ENCODE measurements at regions not wholly inside any gene's neighbourhood (a gene's known extent, or its start where the extent isn't known, plus 50 kb on each side); places are given as distances from the start of the nearest gene placed in this dataset.
"Not testable (repeated sequence)": the region's sequence is repeated elsewhere in the genome, so short reads cannot be mapped to it uniquely, and the experiment has no call there.

GRCh38 chr10:109046427-109046826, 876.9 kb downstream of the XPNPEP1 start:
- H3K9ac ChIP-seq (replicated peaks in 1 of 4; ENCODE audit: extremely low read depth in 1 of 4, low read depth in 3 of 4, low read length in 3 of 4); H3K23me2 ChIP-seq (ENCODE audit: low read depth, low read length); H2BK15ac ChIP-seq (ENCODE audit: low read length); H3K18ac ChIP-seq (ENCODE audit: extremely low read depth, low read length); DNase-seq (ENCODE audit: low read depth in 1 of 2, low spot score in 2 of 2); H4K5ac ChIP-seq (ENCODE audit: insufficient read length, low read depth, low read length); H3K14ac ChIP-seq (ENCODE audit: insufficient read length); H4K8ac ChIP-seq (ENCODE audit: extremely low read depth, insufficient read depth, low read length); H2BK120ac ChIP-seq (replicated peaks; ENCODE audit: low read depth, low read length); H3K23ac ChIP-seq (ENCODE audit: insufficient read length); H3K79me1 ChIP-seq (ENCODE audit: low read depth, low read length); H3K27me3 ChIP-seq (replicated peaks in 1 of 4; ENCODE audit: control insufficient read depth in 3 of 4, extremely low read depth in 1 of 4, insufficient read depth in 3 of 4, low read length in 3 of 4); H2BK20ac ChIP-seq (ENCODE audit: low read length); H2AFZ ChIP-seq (ENCODE audit: low read length); H2AK5ac ChIP-seq (ENCODE audit: low read depth, low read length); H4K91ac ChIP-seq (replicated peaks; ENCODE audit: insufficient read length, low read length); H3K79me2 ChIP-seq (ENCODE audit: control insufficient read depth in 1 of 2, insufficient read depth in 2 of 2, low read length in 2 of 2); CTCF ChIA-PET (ENCODE audit: partially characterized antibody); H3K4me1 ChIP-seq (replicated peaks in 1 of 4; ENCODE audit: control insufficient read depth in 3 of 4, insufficient read depth in 4 of 4, low read length in 3 of 4); H3K4me2 ChIP-seq (ENCODE audit: insufficient read depth in 1 of 2, low read depth in 2 of 2, low read length in 2 of 2); H2BK5ac ChIP-seq (ENCODE audit: low read depth, low read length); H3K4me3 ChIP-seq (ENCODE audit: extremely low read depth in 1 of 4, insufficient read depth in 2 of 4, low read depth in 3 of 4, low read length in 4 of 4); H3K4ac ChIP-seq (replicated peaks; ENCODE audit: insufficient read length, low read depth, low read length); H3K9me3 ChIP-seq (ENCODE audit: insufficient read depth in 2 of 2, low read depth in 1 of 2, low read length in 1 of 2); H3K36me3 ChIP-seq (ENCODE audit: control insufficient read depth in 2 of 4, insufficient read depth in 4 of 4, low read length in 3 of 4); H3K56ac ChIP-seq (replicated peaks; ENCODE audit: insufficient read length, low read depth, low read length); POLR2A ChIA-PET (ENCODE audit: partially characterized antibody); H4K20me1 ChIP-seq (replicated peaks in 1 of 2; ENCODE audit: control insufficient read depth in 1 of 2, insufficient read depth in 2 of 2, low read length in 2 of 2); FAIRE-seq; H2BK12ac ChIP-seq (ENCODE audit: low read depth, low read length); H3K27ac ChIP-seq (ENCODE audit: low read depth, low read length): not testable (repeated sequence)
- WGBS, 2 experiments (ENCODE audit: extremely low coverage in 1 of 2, insufficient coverage in 1 of 2, insufficient read length in 1 of 2, insufficient replicate concordance in 2 of 2, low coverage in 1 of 2, low lambda C conversion rate in 2 of 2, missing lambda C conversion rate in 1 of 2), result 96% methylated on average over 2 of the region's 2 CpGs; no CpG with 5 or more reads in 1 of the 2 experiments
